HCT116 (cell line): ENCODE measurements at regions not wholly inside any gene's neighbourhood (a gene's known extent, or its start where the extent isn't known, plus 50 kb on each side); places are given as distances from the start of the nearest gene placed in this dataset.

Experiments
- ATAC-seq: fragments of 200-7000 bp; cut with Tn5 transposase; 2 replicates; pipeline ENCODE4 v1.9.1; 2020; ENCODE audit warnings: mild to moderate bottlenecking, moderate library complexity
- BruUV-seq: library from RNA; stranded (reverse); fragments of 400-500 nt; replicated peaks from 2 replicates; lab custom pipeline; 2021; lab: Mats Ljungman, UMichigan
- CTCF ChIA-PET: fragments of 300-600 bp; sonication (Branson Sonifier 250); formaldehyde crosslinking; loops from one replicate; lab custom pipeline; 2021; ENCODE audit warnings: antibody characterized with exemption; lab: Charles Lee
- POLR2A ChIA-PET: fragments of 300-600, 350-600 bp; sonication (Branson Sonifier 250); formaldehyde crosslinking; loops from one replicate; lab custom pipeline; 2021; ENCODE audit warnings: antibody characterized with exemption; lab: Charles Lee
- RAD21 ChIA-PET, 2 experiments: fragments of 300-600 bp; sonication (Branson Sonifier 250); formaldehyde crosslinking; loops; one replicate each; lab custom pipeline; 2023; ENCODE audit warnings: low total read pairs in 2 of 2; ENCODE audit not compliant: uncharacterized antibody in 2 of 2, unreplicated experiment in 2 of 2, low non-redundant PET in 1 of 2; lab: Charles Lee
- DNase-seq: peaks from one replicate; pipeline ENCODE4 v3.0.0-alpha.2; 2010; ENCODE audit warnings: low read depth, low spot score
- H2AFZ ChIP-seq: fragments of 200-600 bp; shearing (Covaris generic), sonication (generic); 2 replicates; pipeline ENCODE4 v1.6.1; 2017; ENCODE audit warnings: low read depth, mixed run types, mixed read lengths, antibody characterized with exemption, low read length; ENCODE audit not compliant: poor library complexity, severe bottlenecking
- H3K27ac ChIP-seq: 2 replicates; pipeline ENCODE4 v1.5.1; 2012; ENCODE audit warnings: low read depth, low read length
- H3K27me3 ChIP-seq: fragments of 200-600 bp; sonication (generic); 2 replicates; pipeline ENCODE4 v1.6.1; 2016; ENCODE audit warnings: mixed run types, low read length, mixed read lengths; ENCODE audit not compliant: insufficient read depth
- H3K36me3 ChIP-seq, 2 experiments: fragments of 200-500 bp in 1 of 2; fragments of 200-600 bp in 1 of 2; sonication (Bioruptor generic) in 1 of 2; sonication (generic) in 1 of 2; 2 replicates each; pipeline versions ENCODE4 v1.5.1 to v1.6.1; 2014 to 2016; ENCODE audit warnings: low read length in 2 of 2, inconsistent platforms in 1 of 2, mixed read lengths in 1 of 2, mixed run types in 1 of 2; ENCODE audit not compliant: insufficient read depth in 2 of 2, control insufficient read depth in 1 of 2
- H3K4me1 ChIP-seq, 2 experiments: fragments of 200-600 bp in 1 of 2; sonication (generic) in 1 of 2; 2 replicates each; pipeline versions ENCODE4 v1.5.1 to v1.6.1; 2012 to 2017; ENCODE audit warnings: low read length in 2 of 2, inconsistent platforms in 1 of 2, mild to moderate bottlenecking in 1 of 2, mixed read lengths in 1 of 2, mixed run types in 1 of 2, moderate library complexity in 1 of 2; ENCODE audit not compliant: insufficient read depth in 2 of 2, control insufficient read depth in 1 of 2
- H3K4me2 ChIP-seq: fragments of 200-600 bp; sonication (generic); 2 replicates; pipeline ENCODE4 v1.6.1; 2017; ENCODE audit warnings: mixed run types, low read length, mixed read lengths
- H3K4me3 ChIP-seq, 2 experiments: fragments of 200-600 bp in 1 of 2; sonication (generic) in 1 of 2; replicated peaks in 1 of 2; 2 replicates each; pipeline ENCODE4 v1.5.1; 2011 to 2016; ENCODE audit warnings: low read length in 2 of 2, control low read depth in 1 of 2, low read depth in 1 of 2, mild to moderate bottlenecking in 1 of 2, mixed read lengths in 1 of 2, mixed run types in 1 of 2
- H3K79me2 ChIP-seq: fragments of 200-600 bp; sonication (generic); 2 replicates; pipeline ENCODE4 v1.6.1; 2017; ENCODE audit warnings: mild to moderate bottlenecking, mixed run types, low read length, moderate library complexity, mixed read lengths; ENCODE audit not compliant: insufficient read depth
- H3K9ac ChIP-seq: fragments of 200-600 bp; sonication (generic); 2 replicates; pipeline ENCODE4 v1.6.1; 2016; ENCODE audit warnings: low read length, mixed read lengths
- H3K9me2 ChIP-seq: fragments of 200-600 bp; sonication (generic), shearing (Covaris generic); 2 replicates; pipeline ENCODE4 v1.6.1; 2017; ENCODE audit warnings: mixed run types, mild to moderate bottlenecking, moderate library complexity; ENCODE audit not compliant: insufficient read depth
- H3K9me3 ChIP-seq, 2 experiments: fragments of 200-500 bp in 1 of 2; fragments of 200-600 bp in 1 of 2; sonication (Bioruptor generic) in 1 of 2; sonication (generic) in 1 of 2; 2 replicates each; pipeline ENCODE4 v1.6.1; 2014 to 2017; ENCODE audit warnings: low read length in 2 of 2, mixed read lengths in 2 of 2, inconsistent platforms in 1 of 2, low read depth in 1 of 2, mild to moderate bottlenecking in 1 of 2, mixed run types in 1 of 2, moderate library complexity in 1 of 2; ENCODE audit not compliant: control insufficient read depth in 1 of 2, insufficient read depth in 1 of 2
- H4K20me1 ChIP-seq: fragments of 200-600 bp; sonication (generic), shearing (Covaris generic); 2 replicates; pipeline ENCODE4 v1.6.1; 2017; ENCODE audit warnings: mixed run types, mild to moderate bottlenecking, moderate library complexity; ENCODE audit not compliant: insufficient read depth
- CBX3 ChIP-seq: IDR thresholded peaks from 2 replicates; pipeline ENCODE4 v1.6.1; 2012; ENCODE audit warnings: low read depth
- EGR1 ChIP-seq: IDR thresholded peaks from 2 replicates; pipeline ENCODE4 v1.6.1; 2012; ENCODE audit warnings: low read depth
- ELF1 ChIP-seq: IDR thresholded peaks from 2 replicates; pipeline ENCODE4 v1.6.1; 2012; ENCODE audit warnings: low read depth, borderline replicate concordance
- EZH2 ChIP-seq: fragments of 200-600 bp; sonication (generic); IDR thresholded peaks from 2 replicates; pipeline ENCODE4 v1.6.1; 2017; ENCODE audit warnings: antibody characterized with exemption, mixed run types
- EZH2phosphoT487 ChIP-seq: fragments of 200-600 bp; IDR thresholded peaks from 2 replicates; pipeline ENCODE4 v1.6.1; 2018; ENCODE audit warnings: antibody characterized with exemption, borderline replicate concordance
- FOSL1 ChIP-seq: IDR thresholded peaks from 2 replicates; pipeline ENCODE4 v1.6.1; 2012; ENCODE audit warnings: low read depth
- JUND ChIP-seq: IDR thresholded peaks from 2 replicates; pipeline ENCODE4 v1.6.1; 2012
- POLR2AphosphoS5 ChIP-seq: IDR thresholded peaks from 2 replicates; pipeline ENCODE4 v1.6.1; 2011; ENCODE audit warnings: mild to moderate bottlenecking, low read depth, low read length, moderate library complexity
- SP1 ChIP-seq: IDR thresholded peaks from 2 replicates; pipeline ENCODE4 v1.6.1; 2012; ENCODE audit warnings: low read depth
- TCF7L2 ChIP-seq: IDR thresholded peaks from 2 replicates; pipeline ENCODE4 v1.7.0; 2011; ENCODE audit warnings: borderline replicate concordance, inconsistent platforms; ENCODE audit not compliant: insufficient read depth, insufficient read length; ENCODE audit errors: extremely low read depth
- YY1 ChIP-seq: IDR thresholded peaks from 2 replicates; pipeline ENCODE4 v1.6.1; 2011; ENCODE audit warnings: low read length, low read depth, moderate library complexity, mild to moderate bottlenecking; ENCODE audit not compliant: insufficient replicate concordance; ENCODE audit errors: extremely low read depth
- ZFX ChIP-seq: fragments of 450-650 bp; IDR thresholded peaks from 2 replicates; pipeline ENCODE4 v1.6.1; 2017
- ZNF274 ChIP-seq: fragments of 200-500 bp; sonication (Bioruptor generic); IDR thresholded peaks from 2 replicates; pipeline ENCODE4 v1.6.1; 2014; ENCODE audit warnings: mild to moderate bottlenecking, low read depth, low read length, inconsistent platforms
- intact Hi-C: fragments of 100-400 bp; cut with micrococcal nuclease; formaldehyde crosslinking; loops from 2 replicates; pipeline ENCODE4 v1.10.0; 2022
- TF ChIP-seq, protein P1 (sequence below): IDR thresholded peaks from 2 replicates; pipeline ENCODE4 v1.6.1; 2012; ENCODE audit warnings: low read depth

DNA sequence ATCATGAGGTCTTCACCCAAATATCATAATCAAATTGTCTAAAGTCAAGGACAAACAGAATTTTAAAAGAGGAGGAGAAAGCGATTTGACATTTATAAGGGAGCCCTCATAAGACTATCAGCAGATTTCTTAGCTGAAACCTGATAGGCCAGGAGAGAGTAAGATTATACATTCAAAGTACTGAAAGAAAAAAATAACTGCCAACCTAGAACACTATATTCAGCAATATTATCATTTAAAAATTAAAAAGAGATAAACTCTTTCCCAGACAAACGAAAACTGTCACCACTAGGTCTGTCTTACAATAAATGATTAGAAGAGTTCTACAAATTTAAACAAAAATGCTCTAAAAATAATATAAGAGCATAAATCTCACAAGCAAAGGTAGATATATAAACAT, 154.1 kb upstream of the TMEM106B start:
- H3K4me2 ChIP-seq = no peak overlapping the region
- RAD21 ChIA-PET = no interaction called here
- POLR2A ChIA-PET = no interaction called here
- no peaks in the 10 kb centered on the region for H4K20me1 ChIP-seq
- no peak overlapping the region for H3K27ac ChIP-seq
- H3K36me3 ChIP-seq = no peaks in the 10 kb centered on the region
- no peak overlapping the region for H2AFZ ChIP-seq
- H3K79me2 ChIP-seq = no peaks in the 10 kb centered on the region
- TF ChIP-seq CBX3 (no peak), YY1 (no peak), EZH2phosphoT487 (no peak), POLR2AphosphoS5 (no peak), EGR1 (no peak), ZFX (no peak), JUND (no peak), ELF1 (no peak), FOSL1 (no peak), SP1 (no peak), ZNF274 (no peak), TCF7L2 (no peak), EZH2 (no peak)
- TF ChIP-seq, protein P1, sequence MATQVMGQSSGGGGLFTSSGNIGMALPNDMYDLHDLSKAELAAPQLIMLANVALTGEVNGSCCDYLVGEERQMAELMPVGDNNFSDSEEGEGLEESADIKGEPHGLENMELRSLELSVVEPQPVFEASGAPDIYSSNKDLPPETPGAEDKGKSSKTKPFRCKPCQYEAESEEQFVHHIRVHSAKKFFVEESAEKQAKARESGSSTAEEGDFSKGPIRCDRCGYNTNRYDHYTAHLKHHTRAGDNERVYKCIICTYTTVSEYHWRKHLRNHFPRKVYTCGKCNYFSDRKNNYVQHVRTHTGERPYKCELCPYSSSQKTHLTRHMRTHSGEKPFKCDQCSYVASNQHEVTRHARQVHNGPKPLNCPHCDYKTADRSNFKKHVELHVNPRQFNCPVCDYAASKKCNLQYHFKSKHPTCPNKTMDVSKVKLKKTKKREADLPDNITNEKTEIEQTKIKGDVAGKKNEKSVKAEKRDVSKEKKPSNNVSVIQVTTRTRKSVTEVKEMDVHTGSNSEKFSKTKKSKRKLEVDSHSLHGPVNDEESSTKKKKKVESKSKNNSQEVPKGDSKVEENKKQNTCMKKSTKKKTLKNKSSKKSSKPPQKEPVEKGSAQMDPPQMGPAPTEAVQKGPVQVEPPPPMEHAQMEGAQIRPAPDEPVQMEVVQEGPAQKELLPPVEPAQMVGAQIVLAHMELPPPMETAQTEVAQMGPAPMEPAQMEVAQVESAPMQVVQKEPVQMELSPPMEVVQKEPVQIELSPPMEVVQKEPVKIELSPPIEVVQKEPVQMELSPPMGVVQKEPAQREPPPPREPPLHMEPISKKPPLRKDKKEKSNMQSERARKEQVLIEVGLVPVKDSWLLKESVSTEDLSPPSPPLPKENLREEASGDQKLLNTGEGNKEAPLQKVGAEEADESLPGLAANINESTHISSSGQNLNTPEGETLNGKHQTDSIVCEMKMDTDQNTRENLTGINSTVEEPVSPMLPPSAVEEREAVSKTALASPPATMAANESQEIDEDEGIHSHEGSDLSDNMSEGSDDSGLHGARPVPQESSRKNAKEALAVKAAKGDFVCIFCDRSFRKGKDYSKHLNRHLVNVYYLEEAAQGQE = no peak
- intact Hi-C loops = no loop called here
- BruUV-seq = no TSS peak
- DNase-seq (no peak), ATAC-seq (no peak)
- no peaks in the 10 kb centered on the region for H3K27me3 ChIP-seq
- H3K9ac ChIP-seq = no peak overlapping the region
- CTCF ChIA-PET = no interaction called here
- no peaks in the 10 kb centered on the region for H3K9me2 ChIP-seq
- H3K4me3 ChIP-seq = no peak overlapping the region
- no peaks in the 10 kb centered on the region for H3K9me3 ChIP-seq
- H3K4me1 ChIP-seq = no peaks in the 10 kb centered on the region
